WERI-Rb-1 (cell line): ENCODE measurements at regions not wholly inside any gene's neighbourhood (a gene's known extent, or its start where the extent isn't known, plus 50 kb on each side); places are given as distances from the start of the nearest gene placed in this dataset.

Experiments used
- DNase-seq: peaks from one replicate; pipeline ENCODE4 v3.0.0-alpha.2; 2020
- H3K27ac ChIP-seq: fragments of 250-450 bp; sonication (Bioruptor Pico); 2 replicates; pipeline ENCODE4 v1.5.1; 2020; ENCODE audit warnings: mild to moderate bottlenecking, moderate library complexity
- H3K27me3 ChIP-seq: fragments of 250-450 bp; sonication (Bioruptor Pico); 2 replicates; pipeline ENCODE4 v1.5.1; 2021; ENCODE audit warnings: mild to moderate bottlenecking, low read depth, moderate library complexity; ENCODE audit not compliant: insufficient read depth, severe bottlenecking
- H3K36me3 ChIP-seq: fragments of 250-450 bp; sonication (Bioruptor Pico); 2 replicates; pipeline ENCODE4 v1.5.1; 2020; ENCODE audit warnings: mild to moderate bottlenecking, moderate library complexity
- H3K4me3 ChIP-seq: 2 replicates; pipeline ENCODE4 v1.5.1; 2011; ENCODE audit warnings: low read depth, mild to moderate bottlenecking, control low read depth, low read length
- H3K9me3 ChIP-seq: fragments of 250-450 bp; sonication (Bioruptor Pico); 2 replicates; pipeline ENCODE4 v1.5.1; 2021; ENCODE audit warnings: mild to moderate bottlenecking, moderate library complexity; ENCODE audit not compliant: severe bottlenecking
- TF ChIP-seq, protein P1 (sequence below): IDR thresholded peaks from 2 replicates; pipeline ENCODE4 v1.5.1; 2011; ENCODE audit warnings: low read depth, mild to moderate bottlenecking, control low read depth, inconsistent platforms, low read length

- H3K36me3 ChIP-seq, result no peaks in the 10 kb centered on the region
- TF ChIP-seq, protein P1, sequence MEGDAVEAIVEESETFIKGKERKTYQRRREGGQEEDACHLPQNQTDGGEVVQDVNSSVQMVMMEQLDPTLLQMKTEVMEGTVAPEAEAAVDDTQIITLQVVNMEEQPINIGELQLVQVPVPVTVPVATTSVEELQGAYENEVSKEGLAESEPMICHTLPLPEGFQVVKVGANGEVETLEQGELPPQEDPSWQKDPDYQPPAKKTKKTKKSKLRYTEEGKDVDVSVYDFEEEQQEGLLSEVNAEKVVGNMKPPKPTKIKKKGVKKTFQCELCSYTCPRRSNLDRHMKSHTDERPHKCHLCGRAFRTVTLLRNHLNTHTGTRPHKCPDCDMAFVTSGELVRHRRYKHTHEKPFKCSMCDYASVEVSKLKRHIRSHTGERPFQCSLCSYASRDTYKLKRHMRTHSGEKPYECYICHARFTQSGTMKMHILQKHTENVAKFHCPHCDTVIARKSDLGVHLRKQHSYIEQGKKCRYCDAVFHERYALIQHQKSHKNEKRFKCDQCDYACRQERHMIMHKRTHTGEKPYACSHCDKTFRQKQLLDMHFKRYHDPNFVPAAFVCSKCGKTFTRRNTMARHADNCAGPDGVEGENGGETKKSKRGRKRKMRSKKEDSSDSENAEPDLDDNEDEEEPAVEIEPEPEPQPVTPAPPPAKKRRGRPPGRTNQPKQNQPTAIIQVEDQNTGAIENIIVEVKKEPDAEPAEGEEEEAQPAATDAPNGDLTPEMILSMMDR, result no peak
- no peaks in the 10 kb centered on the region for H3K9me3 ChIP-seq
- H3K27ac ChIP-seq, result no peak overlapping the region
- no peak overlapping the region for H3K4me3 ChIP-seq
- no peak for DNase-seq
- no peaks in the 10 kb centered on the region for H3K27me3 ChIP-seq
Observed at GRCh38 chr7:79547132-79547531, 93.7 kb upstream of the MAGI2 start.

GRCh38 chr7:79540592-79540991, 87.1 kb upstream of the MAGI2 start:
- TF ChIP-seq, protein P1, result no peak
- Histone ChIP-seq H3K9me3 (no peaks in the 10 kb centered on the region), H3K27ac (no peak overlapping the region), H3K27me3 (no peaks in the 10 kb centered on the region), H3K36me3 (no peaks in the 10 kb centered on the region), H3K4me3 (no peak overlapping the region)
- DNase-seq, result no peak

DNA sequence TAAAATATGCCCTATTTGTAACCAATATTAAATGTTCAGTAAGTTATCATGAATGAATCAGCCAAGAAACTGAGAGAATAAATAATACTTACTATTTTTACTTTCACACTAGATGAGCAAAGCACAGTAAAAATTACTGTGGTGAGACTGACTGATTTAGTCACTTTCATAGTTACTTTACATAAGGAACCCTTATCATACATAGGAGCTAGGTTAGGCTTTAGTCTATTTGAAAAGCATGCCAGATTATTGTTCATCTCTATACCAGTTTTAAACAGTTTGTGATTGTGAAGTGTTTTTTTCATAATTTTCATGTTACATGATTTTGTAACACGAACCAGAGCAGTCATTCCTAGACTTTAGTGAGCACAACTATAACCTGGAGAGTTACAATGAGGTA, 80.7 kb upstream of the MAGI2 start:
- Histone ChIP-seq H3K27ac (no peak overlapping the region), H3K27me3 (no peaks in the 10 kb centered on the region), H3K9me3 (no peaks in the 10 kb centered on the region), H3K36me3 (no peaks in the 10 kb centered on the region), H3K4me3 (no peak overlapping the region)
- TF ChIP-seq, protein P1, result no peak
- no peak for DNase-seq

- no peaks in the 10 kb centered on the region for H3K27me3 ChIP-seq
- no peak overlapping the region for H3K27ac ChIP-seq
- no peak for DNase-seq
- H3K9me3 ChIP-seq, result no peaks in the 10 kb centered on the region
- TF ChIP-seq, protein P1, result no peak
- H3K4me3 ChIP-seq, result no peak overlapping the region
- H3K36me3 ChIP-seq, result no peaks in the 10 kb centered on the region
Observed at GRCh38 chr7:79531905-79532664, 78.6 kb upstream of the MAGI2 start.

GRCh38 chr7:79531116-79531515, 77.6 kb upstream of the MAGI2 start:
- H3K4me3 ChIP-seq, result no peak overlapping the region
- H3K9me3 ChIP-seq, result no peaks in the 10 kb centered on the region
- H3K27me3 ChIP-seq, result no peaks in the 10 kb centered on the region
- no peak for DNase-seq
- no peaks in the 10 kb centered on the region for H3K36me3 ChIP-seq
- no peak overlapping the region for H3K27ac ChIP-seq
- TF ChIP-seq, protein P1, result no peak

DNA sequence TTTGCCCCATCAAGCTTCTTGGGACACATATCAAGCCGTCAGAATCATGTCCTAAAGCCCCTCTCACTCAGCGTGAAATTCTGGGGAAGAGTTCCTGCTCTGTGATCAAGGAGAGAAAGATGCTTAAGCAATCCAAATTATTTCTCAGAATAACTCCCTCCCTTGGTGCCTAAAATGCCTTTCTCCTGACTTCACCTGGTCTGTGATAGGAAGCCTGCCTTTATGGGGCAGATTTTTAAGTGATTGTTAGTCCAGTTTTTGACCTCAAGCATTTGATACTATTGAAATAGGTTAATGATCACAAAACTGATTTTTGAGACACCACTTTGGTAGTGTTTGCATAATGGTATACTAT, 76.4 kb upstream of the MAGI2 start:
- Histone ChIP-seq H3K27me3 (no peaks in the 10 kb centered on the region), H3K9me3 (no peaks in the 10 kb centered on the region), H3K36me3 (no peaks in the 10 kb centered on the region), H3K4me3 (no peak overlapping the region), H3K27ac (no peak overlapping the region)
- TF ChIP-seq, protein P1, result no peak
- no peak for DNase-seq
